GM12878 (cell line): ENCODE measurements at regions not wholly inside any gene's neighbourhood (a gene's known extent, or its start where the extent isn't known, plus 50 kb on each side); places are given as distances from the start of the nearest gene placed in this dataset.
A peak's percentile ranks its signal among the peaks of the same experiment; 100 is the strongest.

Experiments used
- ATAC-seq: fragments of 200-7000 bp; cut with Tn5 transposase; 3 replicates; pipeline ENCODE4 v1.9.1; 2020; ENCODE audit warnings: mild to moderate bottlenecking, moderate library complexity
- BruUV-seq: library from RNA; stranded (reverse); fragments of 400-500 nt; replicated peaks from 2 replicates; lab custom pipeline; 2021; lab: Mats Ljungman, UMichigan
- CTCF ChIA-PET: fragments of 300-600 bp; sonication (Branson Sonifier 250); formaldehyde crosslinking; extraction: SDS; loops from one replicate; lab custom pipeline; 2021; ENCODE audit warnings: inconsistent platforms; lab: Yijun Ruan, JAX
- POLR2A ChIA-PET: fragments of 350-600 bp; formaldehyde crosslinking; extraction: SDS; loops from one replicate; lab custom pipeline; 2021; ENCODE audit warnings: inconsistent platforms; lab: Charles Lee
- RAD21 ChIA-PET: fragments of 300-600 bp; sonication (Branson Sonifier 250); formaldehyde crosslinking; loops from one replicate; lab custom pipeline; 2023; ENCODE audit warnings: antibody characterized with exemption; ENCODE audit not compliant: unreplicated experiment; lab: Charles Lee
- SMC1A ChIA-PET: fragments of 300-600 bp; sonication (Branson Sonifier 250); formaldehyde crosslinking; loops from one replicate; lab custom pipeline; 2023; ENCODE audit not compliant: unreplicated experiment, uncharacterized antibody; lab: Charles Lee
- DNase-seq: peaks from one replicate; pipeline ENCODE4 v3.0.0-alpha.2; 2011; ENCODE audit warnings: low read depth, low spot score
- FAIRE-seq: peaks from 3 replicates; lab custom pipeline; 2011; peaks lifted over from hg19 to GRCh38; lab: Jason Lieb, UNC
- H2AFZ ChIP-seq: 2 replicates; pipeline ENCODE4 v1.6.0; 2011; ENCODE audit warnings: low read depth, low read length, control low read depth; ENCODE audit not compliant: control insufficient read depth
- H3K27ac ChIP-seq: 2 replicates; pipeline ENCODE4 v1.5.1; 2011; ENCODE audit warnings: control low read depth; ENCODE audit not compliant: control insufficient read depth, insufficient read depth
- H3K27me3 ChIP-seq, 2 experiments: replicated peaks in 1 of 2; 2 replicates each; pipeline versions ENCODE4 v1.6.0 to v1.6.1; 2011; ENCODE audit warnings: low read length in 1 of 2; ENCODE audit not compliant: control insufficient read depth in 2 of 2, insufficient read depth in 2 of 2
- H3K36me3 ChIP-seq, 2 experiments: 2 replicates each; pipeline ENCODE4 v1.5.1; 2011; ENCODE audit warnings: low read length in 1 of 2; ENCODE audit not compliant: control insufficient read depth in 2 of 2, insufficient read depth in 2 of 2
- H3K4me1 ChIP-seq: 2 replicates; pipeline ENCODE4 v1.6.1; 2011; ENCODE audit warnings: mild to moderate bottlenecking, low read length, moderate library complexity, mixed read lengths; ENCODE audit not compliant: control insufficient read depth, insufficient read depth
- H3K4me2 ChIP-seq: 2 replicates; pipeline ENCODE4 v1.6.0; 2011; ENCODE audit warnings: control low read depth; ENCODE audit not compliant: control insufficient read depth, insufficient read depth
- H3K4me3 ChIP-seq: fragments of 200-600 bp; sonication (generic); 2 replicates; pipeline ENCODE4 v1.5.1; 2016
- H3K79me2 ChIP-seq: 2 replicates; pipeline ENCODE4 v1.6.0; 2011; ENCODE audit warnings: low read length; ENCODE audit not compliant: control insufficient read depth, insufficient read depth
- H3K9ac ChIP-seq: 2 replicates; pipeline ENCODE4 v1.8.0; 2011; ENCODE audit warnings: low read length, control low read depth, mixed read lengths; ENCODE audit not compliant: control insufficient read depth, insufficient read depth
- H3K9me3 ChIP-seq: replicated peaks from 3 replicates; pipeline ENCODE4 v1.5.1; 2011; ENCODE audit warnings: mild to moderate bottlenecking, low read length; ENCODE audit not compliant: control insufficient read depth, insufficient read depth
- H4K20me1 ChIP-seq: 2 replicates; pipeline ENCODE4 v1.6.0; 2011; ENCODE audit not compliant: control insufficient read depth, insufficient read depth
- BACH1 ChIP-seq: fragments of 450-650 bp; IDR thresholded peaks from 2 replicates; pipeline ENCODE4 v1.6.1; 2017; ENCODE audit warnings: mild to moderate bottlenecking, borderline replicate concordance
- BRCA1 ChIP-seq: IDR thresholded peaks from 2 replicates; pipeline ENCODE4 v1.6.1; 2011; ENCODE audit warnings: low read depth, low read length, improper control_type of control experiment
- ESRRA ChIP-seq: IDR thresholded peaks from 2 replicates; pipeline ENCODE4 v1.6.1; 2012; ENCODE audit warnings: mild to moderate bottlenecking, low read length, improper control_type of control experiment
- FOXK2 ChIP-seq: fragments of 450-650 bp; IDR thresholded peaks from 2 replicates; pipeline ENCODE4 v1.6.1; 2017; ENCODE audit warnings: mild to moderate bottlenecking, moderate library complexity
- FOXM1 ChIP-seq: IDR thresholded peaks from 2 replicates; pipeline ENCODE4 v1.6.1; 2012; ENCODE audit warnings: low read depth, mild to moderate bottlenecking, inconsistent platforms, low read length, moderate library complexity
- GABPA ChIP-seq: IDR thresholded peaks from 2 replicates; pipeline ENCODE4 v1.6.1; 2014; ENCODE audit warnings: antibody characterized with exemption, low read depth, mild to moderate bottlenecking, inconsistent platforms
- JUND ChIP-seq: IDR thresholded peaks from 2 replicates; pipeline ENCODE4 v1.6.1; 2012; ENCODE audit warnings: low read depth, mild to moderate bottlenecking, low read length, improper control_type of control experiment, moderate library complexity
- KLF5 ChIP-seq: fragments of 450-650 bp; IDR thresholded peaks from 2 replicates; pipeline ENCODE4 v1.6.1; 2014; ENCODE audit warnings: mild to moderate bottlenecking; ENCODE audit not compliant: partially characterized antibody
- ZNF384 ChIP-seq: IDR thresholded peaks from 2 replicates; pipeline ENCODE4 v1.6.1; 2012; ENCODE audit warnings: low read depth, mild to moderate bottlenecking, low read length, improper control_type of control experiment, borderline replicate concordance
- WGBS: methylation state at CpG from one replicate; pipeline ENCODE4 v1.1.6; 2016; ENCODE audit warnings: low lambda C conversion rate; ENCODE audit not compliant: insufficient replicate concordance, insufficient coverage; ENCODE audit errors: missing lambda C conversion rate; 5-methylcytosine and 5-hydroxymethylcytosine counted together
- in situ Hi-C: fragments of 300-500 bp; cut with MboI; formaldehyde crosslinking; loops from 9 replicates; pipeline ENCODE4 v1.14.3; 2018; ENCODE audit warnings: mixed read lengths
- intact Hi-C: fragments of 100-400 bp; cut with micrococcal nuclease; formaldehyde crosslinking; loops from one replicate; pipeline ENCODE4 v1.14.2; 2022; ENCODE audit not compliant: unreplicated experiment
- TF ChIP-seq, protein P1 (sequence below), 3 experiments: IDR thresholded peaks in 2 of 3; conservative IDR thresholded peaks in 1 of 3; 2 replicates each; pipeline ENCODE4 v1.5.1; 2011; ENCODE audit warnings: low read depth in 3 of 3, low read length in 3 of 3, mild to moderate bottlenecking in 3 of 3, control low read depth in 2 of 3, moderate library complexity in 2 of 3, inconsistent platforms in 1 of 3, mixed read lengths in 1 of 3; ENCODE audit not compliant: control insufficient read depth in 2 of 3, insufficient read depth in 1 of 3; ENCODE audit errors: extremely low read depth in 1 of 3
- TF ChIP-seq, protein P2 (sequence below): fragments of 150-350 bp; IDR thresholded peaks from 2 replicates; pipeline ENCODE4 v1.6.1; 2016; ENCODE audit warnings: low read depth, low read length
- TF ChIP-seq, protein P3 (sequence below): fragments of 450-650 bp; IDR thresholded peaks from 2 replicates; pipeline ENCODE4 v1.6.1; 2016; ENCODE audit warnings: mild to moderate bottlenecking

DNA sequence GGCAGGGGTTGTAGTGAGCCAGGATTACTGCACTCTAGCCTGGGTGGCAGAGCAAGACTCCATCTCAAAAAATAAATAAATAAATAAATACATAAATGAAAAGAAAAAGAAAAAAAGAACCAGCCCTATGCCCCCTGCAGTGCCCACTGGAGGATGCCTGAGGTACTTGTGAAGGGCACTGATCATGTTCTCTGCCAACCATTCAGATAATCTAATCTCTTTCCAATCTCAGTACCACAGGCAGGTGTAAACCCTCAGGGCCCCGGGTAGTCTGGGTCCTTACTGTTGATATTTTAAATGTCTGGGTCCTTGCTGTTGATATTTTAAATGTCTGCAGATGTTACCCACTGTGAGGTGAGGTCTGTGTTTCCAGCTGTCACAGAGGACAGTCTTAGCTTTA lies 321.8 kb upstream of the ADCY2 start:
- Histone ChIP-seq H3K9ac (no peak overlapping the region), H3K4me3 (no peak overlapping the region), H3K4me2 (no peak overlapping the region), H3K27ac (no peak overlapping the region), H3K9me3 (no peaks in the 10 kb centered on the region), H4K20me1 (no peaks in the 10 kb centered on the region), H3K79me2 (no peaks in the 10 kb centered on the region), H3K27me3 (no peaks in the 10 kb centered on the region), H3K4me1 (no peaks in the 10 kb centered on the region), H3K36me3 (no peaks in the 10 kb centered on the region), H2AFZ (no peak overlapping the region)
- ChIA-PET CTCF (no interaction called here), RAD21 (no interaction called here), POLR2A (no interaction called here), SMC1A (no interaction called here)
- FAIRE-seq = no peak
- 0% methylated on average over 1 of the region's 1 CpG for WGBS
- TF ChIP-seq, protein P1, sequence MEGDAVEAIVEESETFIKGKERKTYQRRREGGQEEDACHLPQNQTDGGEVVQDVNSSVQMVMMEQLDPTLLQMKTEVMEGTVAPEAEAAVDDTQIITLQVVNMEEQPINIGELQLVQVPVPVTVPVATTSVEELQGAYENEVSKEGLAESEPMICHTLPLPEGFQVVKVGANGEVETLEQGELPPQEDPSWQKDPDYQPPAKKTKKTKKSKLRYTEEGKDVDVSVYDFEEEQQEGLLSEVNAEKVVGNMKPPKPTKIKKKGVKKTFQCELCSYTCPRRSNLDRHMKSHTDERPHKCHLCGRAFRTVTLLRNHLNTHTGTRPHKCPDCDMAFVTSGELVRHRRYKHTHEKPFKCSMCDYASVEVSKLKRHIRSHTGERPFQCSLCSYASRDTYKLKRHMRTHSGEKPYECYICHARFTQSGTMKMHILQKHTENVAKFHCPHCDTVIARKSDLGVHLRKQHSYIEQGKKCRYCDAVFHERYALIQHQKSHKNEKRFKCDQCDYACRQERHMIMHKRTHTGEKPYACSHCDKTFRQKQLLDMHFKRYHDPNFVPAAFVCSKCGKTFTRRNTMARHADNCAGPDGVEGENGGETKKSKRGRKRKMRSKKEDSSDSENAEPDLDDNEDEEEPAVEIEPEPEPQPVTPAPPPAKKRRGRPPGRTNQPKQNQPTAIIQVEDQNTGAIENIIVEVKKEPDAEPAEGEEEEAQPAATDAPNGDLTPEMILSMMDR (IDR thresholded peaks at IDR 0.05 in 2 of 3, conservative IDR thresholded peaks at IDR 0.05 in 1 of 3; ENCODE audit: control insufficient read depth in 2 of 3, extremely low read depth in 1 of 3, insufficient read depth in 1 of 3, low read depth in 3 of 3, low read length in 3 of 3) = 0 out of 6 replicates have a peak, but pooled peaks of 1 of the 3 experiments have one; percentile 10
- no peak for TF ChIP-seq FOXM1
- no peak for DNase-seq
- no peak for ATAC-seq
- in situ Hi-C loops = no loop called here
- no TSS peak for BruUV-seq
- intact Hi-C loops = loop anchor here (10.0 kb wide), 1 partner anchor 681 kb away; no protein-coding TSS in a partner anchor

DNA sequence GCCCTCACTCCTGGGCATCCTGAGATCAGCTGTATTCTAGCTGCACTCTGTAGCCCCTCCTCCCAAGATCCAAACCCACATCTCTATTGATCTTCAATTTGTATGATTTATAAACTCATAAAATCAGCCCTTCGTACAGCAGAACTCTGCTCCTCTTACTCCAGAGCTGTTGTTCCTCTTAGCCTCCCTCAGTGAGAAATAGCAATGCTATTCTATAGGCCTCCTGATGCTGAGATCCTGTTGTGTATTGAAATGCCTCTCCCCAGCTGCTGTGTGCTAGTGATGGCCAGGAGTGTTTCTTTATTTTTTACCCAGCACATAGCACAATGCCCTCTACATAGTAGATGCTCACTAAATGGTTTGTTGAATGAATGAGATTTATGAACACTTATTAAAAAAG lies 320.5 kb upstream of the ADCY2 start:
- no peaks in the 10 kb centered on the region for H3K36me3 ChIP-seq
- no peaks in the 10 kb centered on the region for H3K79me2 ChIP-seq
- no TSS peak for BruUV-seq
- no peaks in the 10 kb centered on the region for H3K4me1 ChIP-seq
- DNase-seq = no peak
- CTCF ChIA-PET = no interaction called here
- H4K20me1 ChIP-seq = no peaks in the 10 kb centered on the region
- SMC1A ChIA-PET = no interaction called here
- H3K4me2 ChIP-seq = no peak overlapping the region
- H3K27ac ChIP-seq = no peak overlapping the region
- no peak overlapping the region for H3K4me3 ChIP-seq
- intact Hi-C loops = loop anchor here (10.0 kb wide), 1 partner anchor 679 kb away; no protein-coding TSS in a partner anchor
- no peak for ATAC-seq
- RAD21 ChIA-PET = no interaction called here
- no peak overlapping the region for H3K9ac ChIP-seq
- WGBS = 17% methylated on average over 1 of the region's 1 CpG
- in situ Hi-C loops = no loop called here
- FAIRE-seq = no peak
- no peak overlapping the region for H2AFZ ChIP-seq
- POLR2A ChIA-PET = no interaction called here
- H3K9me3 ChIP-seq = no peaks in the 10 kb centered on the region
- no peaks in the 10 kb centered on the region for H3K27me3 ChIP-seq
- TF ChIP-seq, protein P2, sequence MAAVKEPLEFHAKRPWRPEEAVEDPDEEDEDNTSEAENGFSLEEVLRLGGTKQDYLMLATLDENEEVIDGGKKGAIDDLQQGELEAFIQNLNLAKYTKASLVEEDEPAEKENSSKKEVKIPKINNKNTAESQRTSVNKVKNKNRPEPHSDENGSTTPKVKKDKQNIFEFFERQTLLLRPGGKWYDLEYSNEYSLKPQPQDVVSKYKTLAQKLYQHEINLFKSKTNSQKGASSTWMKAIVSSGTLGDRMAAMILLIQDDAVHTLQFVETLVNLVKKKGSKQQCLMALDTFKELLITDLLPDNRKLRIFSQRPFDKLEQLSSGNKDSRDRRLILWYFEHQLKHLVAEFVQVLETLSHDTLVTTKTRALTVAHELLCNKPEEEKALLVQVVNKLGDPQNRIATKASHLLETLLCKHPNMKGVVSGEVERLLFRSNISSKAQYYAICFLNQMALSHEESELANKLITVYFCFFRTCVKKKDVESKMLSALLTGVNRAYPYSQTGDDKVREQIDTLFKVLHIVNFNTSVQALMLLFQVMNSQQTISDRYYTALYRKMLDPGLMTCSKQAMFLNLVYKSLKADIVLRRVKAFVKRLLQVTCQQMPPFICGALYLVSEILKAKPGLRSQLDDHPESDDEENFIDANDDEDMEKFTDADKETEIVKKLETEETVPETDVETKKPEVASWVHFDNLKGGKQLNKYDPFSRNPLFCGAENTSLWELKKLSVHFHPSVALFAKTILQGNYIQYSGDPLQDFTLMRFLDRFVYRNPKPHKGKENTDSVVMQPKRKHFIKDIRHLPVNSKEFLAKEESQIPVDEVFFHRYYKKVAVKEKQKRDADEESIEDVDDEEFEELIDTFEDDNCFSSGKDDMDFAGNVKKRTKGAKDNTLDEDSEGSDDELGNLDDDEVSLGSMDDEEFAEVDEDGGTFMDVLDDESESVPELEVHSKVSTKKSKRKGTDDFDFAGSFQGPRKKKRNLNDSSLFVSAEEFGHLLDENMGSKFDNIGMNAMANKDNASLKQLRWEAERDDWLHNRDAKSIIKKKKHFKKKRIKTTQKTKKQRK = no peak
- TF ChIP-seq FOXK2 (no peak), BACH1 (no peak), GABPA (no peak), ESRRA (no peak), JUND (no peak), ZNF384 (no peak), BRCA1 (no peak), KLF5 (no peak)
- TF ChIP-seq, protein P3, sequence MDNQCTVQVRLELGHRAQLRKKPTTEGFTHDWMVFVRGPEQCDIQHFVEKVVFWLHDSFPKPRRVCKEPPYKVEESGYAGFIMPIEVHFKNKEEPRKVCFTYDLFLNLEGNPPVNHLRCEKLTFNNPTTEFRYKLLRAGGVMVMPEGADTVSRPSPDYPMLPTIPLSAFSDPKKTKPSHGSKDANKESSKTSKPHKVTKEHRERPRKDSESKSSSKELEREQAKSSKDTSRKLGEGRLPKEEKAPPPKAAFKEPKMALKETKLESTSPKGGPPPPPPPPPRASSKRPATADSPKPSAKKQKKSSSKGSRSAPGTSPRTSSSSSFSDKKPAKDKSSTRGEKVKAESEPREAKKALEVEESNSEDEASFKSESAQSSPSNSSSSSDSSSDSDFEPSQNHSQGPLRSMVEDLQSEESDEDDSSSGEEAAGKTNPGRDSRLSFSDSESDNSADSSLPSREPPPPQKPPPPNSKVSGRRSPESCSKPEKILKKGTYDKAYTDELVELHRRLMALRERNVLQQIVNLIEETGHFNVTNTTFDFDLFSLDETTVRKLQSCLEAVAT = no peak
